ENCODE measurements at regions not wholly inside any gene's neighbourhood (a gene's known extent, or its start where the extent isn't known, plus 50 kb on each side); places are given as distances from the start of the nearest gene placed in this dataset.

DNA sequence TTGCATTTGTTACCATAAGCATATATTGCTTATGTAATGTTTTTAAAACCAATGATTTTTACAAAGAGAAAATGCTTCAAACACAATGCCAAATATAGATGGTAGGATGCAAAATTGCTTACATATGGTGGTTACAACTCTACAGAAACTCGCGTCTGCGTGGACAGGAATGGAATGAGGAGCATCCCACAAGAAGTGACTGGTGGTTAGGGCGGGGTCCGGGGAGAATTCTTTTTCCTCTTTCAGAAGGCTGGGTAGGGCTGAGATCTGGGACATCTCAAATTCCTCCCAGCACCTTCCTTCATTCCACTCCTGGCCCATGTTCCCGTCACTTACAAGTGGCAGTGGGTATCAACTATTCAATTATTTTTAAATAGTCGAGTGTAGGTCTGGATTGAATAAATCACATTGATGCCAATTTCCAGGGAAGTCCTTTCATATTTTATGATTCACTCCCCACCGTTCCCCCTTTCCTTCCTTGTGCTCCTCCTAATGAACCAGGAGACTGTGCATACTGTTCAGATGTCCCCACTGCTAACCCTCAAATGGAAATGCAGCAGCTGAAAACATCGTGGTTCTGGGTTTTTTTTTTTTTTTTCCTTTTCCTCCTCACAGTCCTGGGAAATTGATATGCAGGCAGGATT is 174.5 kb upstream of the POU3F1 start:
- Histone ChIP-seq H3K4me2 (ENCODE audit: low read depth, low read length, poor library complexity, severe bottlenecking) (no peak overlapping the region), H2AFZ (ENCODE audit: low read depth, low read length, severe bottlenecking) (no peak overlapping the region)
- TF ChIP-seq EZH2phosphoT487 (conservative IDR thresholded peaks at IDR 0.05; ENCODE audit: low read length), result no peak
- TF ChIP-seq, protein P1, sequence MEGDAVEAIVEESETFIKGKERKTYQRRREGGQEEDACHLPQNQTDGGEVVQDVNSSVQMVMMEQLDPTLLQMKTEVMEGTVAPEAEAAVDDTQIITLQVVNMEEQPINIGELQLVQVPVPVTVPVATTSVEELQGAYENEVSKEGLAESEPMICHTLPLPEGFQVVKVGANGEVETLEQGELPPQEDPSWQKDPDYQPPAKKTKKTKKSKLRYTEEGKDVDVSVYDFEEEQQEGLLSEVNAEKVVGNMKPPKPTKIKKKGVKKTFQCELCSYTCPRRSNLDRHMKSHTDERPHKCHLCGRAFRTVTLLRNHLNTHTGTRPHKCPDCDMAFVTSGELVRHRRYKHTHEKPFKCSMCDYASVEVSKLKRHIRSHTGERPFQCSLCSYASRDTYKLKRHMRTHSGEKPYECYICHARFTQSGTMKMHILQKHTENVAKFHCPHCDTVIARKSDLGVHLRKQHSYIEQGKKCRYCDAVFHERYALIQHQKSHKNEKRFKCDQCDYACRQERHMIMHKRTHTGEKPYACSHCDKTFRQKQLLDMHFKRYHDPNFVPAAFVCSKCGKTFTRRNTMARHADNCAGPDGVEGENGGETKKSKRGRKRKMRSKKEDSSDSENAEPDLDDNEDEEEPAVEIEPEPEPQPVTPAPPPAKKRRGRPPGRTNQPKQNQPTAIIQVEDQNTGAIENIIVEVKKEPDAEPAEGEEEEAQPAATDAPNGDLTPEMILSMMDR (IDR thresholded peaks at IDR 0.05; ENCODE audit: insufficient read depth, low read length, poor library complexity, severe bottlenecking), result no peak

DNA sequence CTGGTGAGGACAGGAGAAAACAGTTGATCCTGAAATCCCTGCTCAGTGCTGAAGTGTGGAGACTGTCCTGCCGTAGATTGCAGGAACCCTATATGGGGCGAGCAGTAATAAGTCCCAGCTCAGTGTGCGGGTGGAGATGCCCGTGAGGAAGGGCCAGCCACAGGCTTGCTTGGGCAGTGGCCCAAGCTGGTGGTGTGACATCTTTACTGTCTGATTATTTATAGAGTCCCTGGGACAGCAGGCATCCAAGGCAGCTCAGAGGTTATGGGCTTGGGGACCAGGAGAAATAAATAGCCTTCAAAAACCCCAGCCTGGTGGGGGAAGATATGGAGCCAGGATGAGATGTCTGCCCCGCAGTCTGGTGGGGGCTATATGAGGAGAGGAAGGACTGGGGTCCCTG is 170.7 kb upstream of the POU3F1 start:
- H3K79me2 ChIP-seq (ENCODE audit: insufficient read depth, low read length), result no peaks in the 10 kb centered on the region
- H3K4me2 ChIP-seq (ENCODE audit: low read depth, low read length, poor library complexity, severe bottlenecking), result no peak overlapping the region
- H2AFZ ChIP-seq (ENCODE audit: low read depth, low read length, severe bottlenecking), result no peak overlapping the region
- no peaks in the 10 kb centered on the region for H3K36me3 ChIP-seq (ENCODE audit: low read length)
- no peak for TF ChIP-seq EZH2phosphoT487 (conservative IDR thresholded peaks at IDR 0.05; ENCODE audit: low read length)
- TF ChIP-seq, protein P1 (IDR thresholded peaks at IDR 0.05; ENCODE audit: insufficient read depth, low read length, poor library complexity, severe bottlenecking), result no peak
- H3F3A ChIP-seq (ENCODE audit: insufficient read depth), result no peaks in the 10 kb centered on the region
- H3K9me3 ChIP-seq (ENCODE audit: insufficient read depth, low read length), result no peaks in the 10 kb centered on the region
- no peak overlapping the region for H3K9ac ChIP-seq (ENCODE audit: low read length)
- no peak overlapping the region for H3K4me3 ChIP-seq (ENCODE audit: insufficient read depth, low read length, poor library complexity, severe bottlenecking)
- H3K9me2 ChIP-seq (replicated peaks; ENCODE audit: insufficient read depth, low read length), result no peaks in the 10 kb centered on the region
- H3K27me3 ChIP-seq (ENCODE audit: low read length), result no peaks in the 10 kb centered on the region
- no peaks in the 10 kb centered on the region for H4K20me1 ChIP-seq (ENCODE audit: low read depth, low read length)
- H3K27ac ChIP-seq (ENCODE audit: low read depth, low read length), result no peak overlapping the region

More for the DNA sequence above, 174.5 kb upstream of the POU3F1 start:
- H3K9me3 ChIP-seq (ENCODE audit: insufficient read depth, low read length), result no peaks in the 10 kb centered on the region
- H3F3A ChIP-seq (ENCODE audit: insufficient read depth), result no peaks in the 10 kb centered on the region
- no peak overlapping the region for H3K27ac ChIP-seq (ENCODE audit: low read depth, low read length)
- no peaks in the 10 kb centered on the region for H3K36me3 ChIP-seq (ENCODE audit: low read length)
- H3K79me2 ChIP-seq (ENCODE audit: insufficient read depth, low read length), result no peaks in the 10 kb centered on the region
- no peak overlapping the region for H3K9ac ChIP-seq (ENCODE audit: low read length)
- no peaks in the 10 kb centered on the region for H3K9me2 ChIP-seq (replicated peaks; ENCODE audit: insufficient read depth, low read length)
- H3K27me3 ChIP-seq (ENCODE audit: low read length), result no peaks in the 10 kb centered on the region
- no peak overlapping the region for H3K4me3 ChIP-seq (ENCODE audit: insufficient read depth, low read length, poor library complexity, severe bottlenecking)
- no peaks in the 10 kb centered on the region for H4K20me1 ChIP-seq (ENCODE audit: low read depth, low read length)

DNA sequence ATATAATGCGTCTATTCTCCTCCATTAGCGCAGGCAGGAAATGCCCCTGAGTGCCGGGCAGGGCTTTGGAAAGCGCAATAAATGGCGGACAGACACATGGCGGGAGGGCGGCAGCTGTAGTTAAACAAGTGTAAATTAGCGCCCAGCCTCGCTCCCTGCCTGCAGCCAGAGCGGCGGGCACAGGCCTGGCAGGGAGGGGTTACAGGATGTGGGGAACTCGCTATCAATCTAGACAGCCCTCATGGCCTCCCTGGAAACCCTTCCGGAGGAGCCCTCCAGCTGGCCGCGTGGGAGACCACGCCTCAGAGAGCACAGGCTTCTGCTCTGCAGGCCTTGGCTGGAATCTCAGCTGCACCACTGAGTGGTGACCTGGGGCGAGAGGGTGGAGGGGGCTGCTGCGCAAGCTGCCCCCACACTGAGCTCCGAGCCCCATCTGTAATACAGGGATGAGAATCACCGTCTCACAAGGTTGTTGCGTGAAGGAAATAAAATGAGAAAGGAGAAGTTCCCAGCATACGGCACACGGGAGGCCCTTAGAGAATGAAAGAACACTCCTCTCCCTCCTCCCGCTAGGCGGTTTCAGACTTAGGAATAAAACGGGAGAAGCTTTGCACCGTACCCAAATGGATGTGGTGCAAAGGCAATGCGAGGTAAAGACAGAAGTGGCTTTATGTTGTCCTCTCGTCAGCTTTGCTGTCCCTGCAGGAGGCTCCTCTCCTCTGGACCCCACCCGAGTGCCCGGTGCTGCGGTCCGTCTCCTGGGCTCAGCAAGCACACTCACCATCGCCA is 167.2 kb upstream of the POU3F1 start:
- no peaks in the 10 kb centered on the region for H3K9me3 ChIP-seq (ENCODE audit: insufficient read depth, low read length)
- no peak overlapping the region for H2AFZ ChIP-seq (ENCODE audit: low read depth, low read length, severe bottlenecking)
- no peaks in the 10 kb centered on the region for H3F3A ChIP-seq (ENCODE audit: insufficient read depth)
- no peak overlapping the region for H3K9ac ChIP-seq (ENCODE audit: low read length)
- no peak for TF ChIP-seq EZH2phosphoT487 (conservative IDR thresholded peaks at IDR 0.05; ENCODE audit: low read length)
- TF ChIP-seq, protein P1 (IDR thresholded peaks at IDR 0.05; ENCODE audit: insufficient read depth, low read length, poor library complexity, severe bottlenecking), result no peak
- H3K36me3 ChIP-seq (ENCODE audit: low read length), result no peaks in the 10 kb centered on the region
- H3K27me3 ChIP-seq (ENCODE audit: low read length), result 0 out of 2 replicates have a peak, but pooled peaks cover 4% of the 10 kb centered on the region
- no peak overlapping the region for H3K4me2 ChIP-seq (ENCODE audit: low read depth, low read length, poor library complexity, severe bottlenecking)
- H4K20me1 ChIP-seq (ENCODE audit: low read depth, low read length), result no peaks in the 10 kb centered on the region
- H3K27ac ChIP-seq (ENCODE audit: low read depth, low read length), result no peak overlapping the region
- no peaks in the 10 kb centered on the region for H3K79me2 ChIP-seq (ENCODE audit: insufficient read depth, low read length)
- H3K9me2 ChIP-seq (replicated peaks; ENCODE audit: insufficient read depth, low read length), result no peaks in the 10 kb centered on the region
- H3K4me3 ChIP-seq (ENCODE audit: insufficient read depth, low read length, poor library complexity, severe bottlenecking), result no peak overlapping the region
